AG09309 (cell line): ENCODE measurements at regions not wholly inside any gene's neighbourhood (a gene's known extent, or its start where the extent isn't known, plus 50 kb on each side); places are given as distances from the start of the nearest gene placed in this dataset.

Source experiments
- DNase-seq: peaks from one replicate; pipeline ENCODE4 v3.0.0-alpha.2; 2010; ENCODE audit warnings: low read depth
- H3K4me3 ChIP-seq: 2 replicates; pipeline ENCODE4 v1.5.1; 2011; ENCODE audit warnings: mild to moderate bottlenecking, low read depth, low read length, moderate library complexity; ENCODE audit not compliant: control insufficient read depth
- CTCF ChIP-seq: IDR thresholded peaks from 2 replicates; pipeline ENCODE4 v1.5.1; 2011; ENCODE audit warnings: mild to moderate bottlenecking, low read depth, low read length, inconsistent platforms; ENCODE audit not compliant: insufficient read depth, control insufficient read depth; ENCODE audit errors: missing control alignments

- DNase-seq, result no peak
- TF ChIP-seq CTCF, result no peak
- H3K4me3 ChIP-seq, result no peak overlapping the region
These were observed 113.6 kb upstream of the MON1B start for GRCh38 chr16:77077256-77077922.

- no peak overlapping the region for H3K4me3 ChIP-seq
- no peak for TF ChIP-seq CTCF
- DNase-seq, result no peak
These were observed 105.0 kb upstream of the MON1B start for GRCh38 chr16:77085981-77086380.

- no peak overlapping the region for H3K4me3 ChIP-seq
- no peak for TF ChIP-seq CTCF
- no peak for DNase-seq
These were observed 100.9 kb upstream of the MON1B start for GRCh38 chr16:77090062-77090461.

GRCh38 chr16:77093309-77093708, 97.7 kb upstream of the MON1B start:
- TF ChIP-seq CTCF, result no peak
- no peak for DNase-seq
- H3K4me3 ChIP-seq, result no peak overlapping the region

- no peak for DNase-seq
- TF ChIP-seq CTCF, result no peak
- no peak overlapping the region for H3K4me3 ChIP-seq
These were observed 97.0 kb upstream of the MON1B start for GRCh38 chr16:77093999-77094398.

GRCh38 chr16:77111056-77111565, 79.9 kb upstream of the MON1B start:
- no peak for TF ChIP-seq CTCF
- DNase-seq, result no peak
- no peak overlapping the region for H3K4me3 ChIP-seq
